ENCODE measurements at regions not wholly inside any gene's neighbourhood (a gene's known extent, or its start where the extent isn't known, plus 50 kb on each side); places are given as distances from the start of the nearest gene placed in this dataset.

DNA sequence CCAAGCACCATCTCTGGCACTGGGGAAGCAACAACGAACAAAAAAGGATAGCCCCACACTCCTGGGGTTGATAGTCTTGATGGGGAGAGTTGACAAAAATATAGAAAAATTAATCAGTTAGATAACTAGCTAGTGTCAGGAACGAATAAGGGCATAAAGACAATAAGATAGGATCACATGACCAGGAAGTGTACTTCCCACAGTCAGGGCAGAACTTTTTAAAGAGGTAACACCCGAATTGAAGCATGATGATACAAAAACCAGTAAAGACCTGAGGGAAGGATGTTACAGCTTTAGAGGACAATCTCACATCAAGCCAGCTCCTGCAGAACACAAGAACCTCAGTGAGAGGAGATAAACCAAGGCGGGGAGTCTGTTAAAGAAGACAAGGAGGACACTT is 295.4 kb upstream of the CRIM1 start:
- TF ChIP-seq, protein P1, sequence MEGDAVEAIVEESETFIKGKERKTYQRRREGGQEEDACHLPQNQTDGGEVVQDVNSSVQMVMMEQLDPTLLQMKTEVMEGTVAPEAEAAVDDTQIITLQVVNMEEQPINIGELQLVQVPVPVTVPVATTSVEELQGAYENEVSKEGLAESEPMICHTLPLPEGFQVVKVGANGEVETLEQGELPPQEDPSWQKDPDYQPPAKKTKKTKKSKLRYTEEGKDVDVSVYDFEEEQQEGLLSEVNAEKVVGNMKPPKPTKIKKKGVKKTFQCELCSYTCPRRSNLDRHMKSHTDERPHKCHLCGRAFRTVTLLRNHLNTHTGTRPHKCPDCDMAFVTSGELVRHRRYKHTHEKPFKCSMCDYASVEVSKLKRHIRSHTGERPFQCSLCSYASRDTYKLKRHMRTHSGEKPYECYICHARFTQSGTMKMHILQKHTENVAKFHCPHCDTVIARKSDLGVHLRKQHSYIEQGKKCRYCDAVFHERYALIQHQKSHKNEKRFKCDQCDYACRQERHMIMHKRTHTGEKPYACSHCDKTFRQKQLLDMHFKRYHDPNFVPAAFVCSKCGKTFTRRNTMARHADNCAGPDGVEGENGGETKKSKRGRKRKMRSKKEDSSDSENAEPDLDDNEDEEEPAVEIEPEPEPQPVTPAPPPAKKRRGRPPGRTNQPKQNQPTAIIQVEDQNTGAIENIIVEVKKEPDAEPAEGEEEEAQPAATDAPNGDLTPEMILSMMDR (IDR thresholded peaks at IDR 0.05) = no peak
- no peak for TF ChIP-seq POLR2A (IDR thresholded peaks at IDR 0.05)
